PC-9 (cell line): ENCODE measurements at regions not wholly inside any gene's neighbourhood (a gene's known extent, or its start where the extent isn't known, plus 50 kb on each side); places are given as distances from the start of the nearest gene placed in this dataset.

ENCODE experiments used
- BruUV-seq: library from RNA; stranded (reverse); fragments of 400-500 nt; replicated peaks from 2 replicates; lab custom pipeline; 2021; lab: Mats Ljungman, UMichigan
- CTCF ChIA-PET: fragments of 300-600 bp; sonication (Branson Sonifier 250); formaldehyde crosslinking; loops from one replicate; lab custom pipeline; 2022; ENCODE audit warnings: antibody characterized with exemption; lab: Charles Lee
- POLR2A ChIA-PET: fragments of 300-600 bp; sonication (Branson Sonifier 250); formaldehyde crosslinking; loops from one replicate; lab custom pipeline; 2022; ENCODE audit warnings: antibody characterized with exemption; ENCODE audit not compliant: unreplicated experiment; lab: Charles Lee
- DNase-seq, 2 experiments: peaks; one replicate each; pipeline versions ENCODE4 v3.0.0 to v3.0.0-alpha.2; 2015 to 2022; ENCODE audit warnings: mixed read lengths in 1 of 2
- H2AFZ ChIP-seq: fragments of 200-600 bp; sonication (generic); 2 replicates; pipeline ENCODE4 v1.8.1; 2017; ENCODE audit warnings: antibody characterized with exemption
- H3F3A ChIP-seq: fragments of 200-600 bp; sonication (generic); 2 replicates; pipeline ENCODE4 v1.8.1; 2017; ENCODE audit warnings: antibody characterized with exemption, mild to moderate bottlenecking, low read depth; ENCODE audit not compliant: insufficient read depth
- H3K27ac ChIP-seq: fragments of 200-600 bp; sonication (generic); 2 replicates; pipeline ENCODE4 v1.6.1; 2016; ENCODE audit warnings: mixed run types
- H3K27me3 ChIP-seq: fragments of 200-600 bp; sonication (generic); 2 replicates; pipeline ENCODE4 v1.6.1; 2016; ENCODE audit warnings: low read depth, mixed run types; ENCODE audit not compliant: insufficient read depth
- H3K36me3 ChIP-seq: fragments of 200-600 bp; sonication (generic); 2 replicates; pipeline ENCODE4 v1.6.1; 2016; ENCODE audit warnings: low read depth, mixed run types
- H3K4me1 ChIP-seq: fragments of 200-600 bp; sonication (generic); replicated peaks from 2 replicates; pipeline ENCODE4 v1.6.1; 2016; ENCODE audit warnings: mixed run types; ENCODE audit not compliant: insufficient read depth
- H3K4me2 ChIP-seq: fragments of 200-600 bp; sonication (generic); 2 replicates; pipeline ENCODE4 v1.6.1; 2017; ENCODE audit warnings: mixed run types
- H3K4me3 ChIP-seq: fragments of 200-600 bp; sonication (generic); 2 replicates; pipeline ENCODE4 v1.6.1; 2016; ENCODE audit warnings: mixed run types
- H3K79me2 ChIP-seq: fragments of 200-600 bp; sonication (generic); 2 replicates; pipeline ENCODE4 v1.6.1; 2017; ENCODE audit warnings: low read depth, mixed run types
- H3K9me2 ChIP-seq: fragments of 200-600 bp; sonication (generic); 2 replicates; pipeline ENCODE4 v1.8.1; 2017; ENCODE audit warnings: mild to moderate bottlenecking; ENCODE audit not compliant: insufficient read depth
- H3K9me3 ChIP-seq: fragments of 200-600 bp; sonication (generic); 2 replicates; pipeline ENCODE4 v1.8.1; 2016; ENCODE audit warnings: low read depth; ENCODE audit not compliant: insufficient read depth
- H4K20me1 ChIP-seq: fragments of 200-600 bp; sonication (generic); 2 replicates; pipeline ENCODE4 v1.8.1; 2017; ENCODE audit not compliant: insufficient read depth
- CTCF ChIP-seq: fragments of 200-600 bp; sonication (generic); conservative IDR thresholded peaks from 2 replicates; pipeline ENCODE4 v1.6.1; 2017; ENCODE audit warnings: mixed run types, antibody characterized with exemption, mild to moderate bottlenecking, moderate library complexity
- EZH2 ChIP-seq: fragments of 200-600 bp; sonication (generic); IDR thresholded peaks from 2 replicates; pipeline ENCODE4 v1.8.0; 2017; ENCODE audit warnings: antibody characterized with exemption, low read depth
- intact Hi-C: fragments of 100-400 bp; cut with micrococcal nuclease; formaldehyde crosslinking; loops from one replicate; pipeline ENCODE4 v1.10.0; 2022; ENCODE audit not compliant: unreplicated experiment

DNA sequence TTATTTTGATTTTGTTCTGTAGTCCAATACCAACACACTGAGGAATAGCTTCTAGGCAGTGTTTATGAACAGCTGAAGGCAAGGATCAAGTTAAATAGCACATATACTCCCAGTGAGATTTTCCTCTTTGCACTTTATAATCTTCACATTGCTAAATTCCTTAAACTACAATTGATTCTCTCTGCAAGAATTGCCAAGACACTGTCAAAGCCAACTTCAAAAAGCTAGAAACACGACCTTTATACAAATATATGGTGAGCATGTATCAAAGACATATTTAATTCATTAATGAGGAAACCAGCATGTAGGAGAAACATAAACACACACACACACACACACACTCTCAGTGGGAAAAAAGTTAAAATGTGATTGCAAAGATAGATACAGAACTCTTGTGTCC, 86.4 kb upstream of the FAM9C start:
- 0 out of 2 replicates have a peak, but pooled peaks cover 3% of the 10 kb centered on the region for H3F3A ChIP-seq
- H3K9me3 ChIP-seq = no peaks in the 10 kb centered on the region
- H3K27ac ChIP-seq = no peak overlapping the region
- H2AFZ ChIP-seq = no peak overlapping the region
- no peaks in the 10 kb centered on the region for H3K27me3 ChIP-seq
- H4K20me1 ChIP-seq = no peaks in the 10 kb centered on the region
- intact Hi-C loops = no loop called here
- no peak for DNase-seq
- no peaks in the 10 kb centered on the region for H3K79me2 ChIP-seq
- H3K36me3 ChIP-seq = no peaks in the 10 kb centered on the region
- no peaks in the 10 kb centered on the region for H3K9me2 ChIP-seq
- ChIA-PET POLR2A (no interaction called here), CTCF (interaction anchor here (0.6 kb wide), 1 partner anchor 365 kb away, joined by 4 read pairs; no protein-coding TSS in a partner anchor)
- H3K4me2 ChIP-seq = no peak overlapping the region
- H3K4me1 ChIP-seq = peaks cover 8% of the 10 kb centered on the region; the same call in 1 of the 2 replicates
- TF ChIP-seq EZH2 (no peak), CTCF (no peak)
- BruUV-seq = no TSS peak
- no peak overlapping the region for H3K4me3 ChIP-seq

GRCh38 chrX:13128104-13128503, 83.7 kb upstream of the FAM9C start:
- H3K79me2 ChIP-seq = no peaks in the 10 kb centered on the region
- no TSS peak for BruUV-seq
- ChIA-PET CTCF (no interaction called here), POLR2A (no interaction called here)
- no peak overlapping the region for H3K4me3 ChIP-seq
- no peaks in the 10 kb centered on the region for H3K36me3 ChIP-seq
- no peaks in the 10 kb centered on the region for H3K9me2 ChIP-seq
- 0 out of 2 replicates have a peak, but pooled peaks cover 3% of the 10 kb centered on the region for H3F3A ChIP-seq
- no peaks in the 10 kb centered on the region for H3K27me3 ChIP-seq
- no peak overlapping the region for H3K4me2 ChIP-seq
- H3K4me1 ChIP-seq = peaks cover 8% of the 10 kb centered on the region; the same call in 1 of the 2 replicates
- no peaks in the 10 kb centered on the region for H3K9me3 ChIP-seq
- H3K27ac ChIP-seq = peak overlapping the region; percentile 42; the same call in 1 of the 2 replicates
- no peaks in the 10 kb centered on the region for H4K20me1 ChIP-seq
- no peak overlapping the region for H2AFZ ChIP-seq
- no peak for TF ChIP-seq EZH2
- no peak for TF ChIP-seq CTCF
- no peak for DNase-seq
- intact Hi-C loops = no loop called here

- H4K20me1 ChIP-seq = no peaks in the 10 kb centered on the region
- CTCF ChIA-PET = no interaction called here
- H3K27me3 ChIP-seq = no peaks in the 10 kb centered on the region
- TF ChIP-seq EZH2 = no peak
- H3K4me3 ChIP-seq = no peak overlapping the region
- no peak for DNase-seq
- POLR2A ChIA-PET = no interaction called here
- no peak overlapping the region for H3K4me2 ChIP-seq
- H3K9me2 ChIP-seq = no peaks in the 10 kb centered on the region
- H3F3A ChIP-seq = 0 out of 2 replicates have a peak, but pooled peaks cover 3% of the 10 kb centered on the region
- BruUV-seq = no TSS peak
- intact Hi-C loops = no loop called here
- no peaks in the 10 kb centered on the region for H3K79me2 ChIP-seq
- no peak overlapping the region for H2AFZ ChIP-seq
- H3K9me3 ChIP-seq = no peaks in the 10 kb centered on the region
- peaks cover 8% of the 10 kb centered on the region; the same call in 1 of the 2 replicates for H3K4me1 ChIP-seq
- no peaks in the 10 kb centered on the region for H3K36me3 ChIP-seq
- H3K27ac ChIP-seq = no peak overlapping the region
These were observed 82.4 kb upstream of the FAM9C start for GRCh38 chrX:13126775-13127174.

DNA sequence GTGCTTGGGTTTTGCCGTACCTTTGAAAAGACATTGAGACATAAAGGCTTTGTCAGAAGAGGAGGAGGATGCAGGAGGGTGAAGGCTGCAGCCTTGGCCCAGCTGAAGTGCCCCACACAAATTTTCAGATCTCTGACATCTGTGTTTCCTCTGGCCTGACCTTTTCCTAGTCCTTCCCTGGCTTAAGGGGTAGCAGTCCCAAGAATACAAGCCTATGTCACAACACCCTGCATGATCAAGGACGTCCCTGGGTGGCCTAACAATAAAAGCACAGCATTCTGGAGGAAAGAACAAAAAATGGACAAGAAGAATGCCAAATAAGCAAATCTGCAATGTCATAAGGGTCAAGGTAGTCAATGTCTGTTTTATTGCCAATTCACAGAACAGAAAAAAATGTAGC, 80.8 kb upstream of the FAM9C start:
- ChIA-PET POLR2A (no interaction called here), CTCF (no interaction called here)
- Histone ChIP-seq H3K79me2 (no peaks in the 10 kb centered on the region), H3K4me3 (no peak overlapping the region), H4K20me1 (no peaks in the 10 kb centered on the region), H3K9me3 (no peaks in the 10 kb centered on the region), H2AFZ (no peak overlapping the region), H3K27ac (no peak overlapping the region), H3K36me3 (no peaks in the 10 kb centered on the region), H3K4me2 (no peak overlapping the region), H3K9me2 (no peaks in the 10 kb centered on the region), H3K27me3 (no peaks in the 10 kb centered on the region), H3F3A (0 out of 2 replicates have a peak, but pooled peaks cover 3% of the 10 kb centered on the region), H3K4me1 (peaks cover 8% of the 10 kb centered on the region; the same call in 1 of the 2 replicates)
- no peak for DNase-seq
- no peak for TF ChIP-seq EZH2
- TF ChIP-seq CTCF = no peak
- intact Hi-C loops = no loop called here
- no TSS peak for BruUV-seq
